ENCODE measurements at regions not wholly inside any gene's neighbourhood (a gene's known extent, or its start where the extent isn't known, plus 50 kb on each side); places are given as distances from the start of the nearest gene placed in this dataset.

- no peak overlapping the region for H3K27ac ChIP-seq
- Mint-ChIP-seq H3K27ac (no peak overlapping the region), H3K27me3 (ENCODE audit: insufficient read depth, low read depth) (no peaks in the 10 kb centered on the region), H3K9me3 (peaks cover 2% of the 10 kb centered on the region), H3K4me1 (no peaks in the 10 kb centered on the region), H3K4me3 (no peak overlapping the region), H3K36me3 (no peaks in the 10 kb centered on the region)
- H3K4me2 ChIP-seq, result no peak overlapping the region
- H2AFZ ChIP-seq (replicated peaks), result no peak overlapping the region
- H3K79me2 ChIP-seq (ENCODE audit: low read depth), result no peaks in the 10 kb centered on the region
- H3K4me1 ChIP-seq, result peaks cover 9% of the 10 kb centered on the region
- no peak overlapping the region for H3K9ac ChIP-seq
- H3K4me3 ChIP-seq, result no peak overlapping the region
- H3K36me3 ChIP-seq, result no peaks in the 10 kb centered on the region
- TF ChIP-seq CTCF (IDR thresholded peaks at IDR 0.05), result no peak
- TF ChIP-seq EZH2 (IDR thresholded peaks at IDR 0.05), result no peak
- no peak for TF ChIP-seq EZH2phosphoT487 (IDR thresholded peaks at IDR 0.05)
- H3K9me3 ChIP-seq (ENCODE audit: low read depth), result no peaks in the 10 kb centered on the region
- no peak for DNase-seq (ENCODE audit: low spot score)
- no peaks in the 10 kb centered on the region for H3F3A ChIP-seq (ENCODE audit: low read depth)
- H3K27me3 ChIP-seq, result no peaks in the 10 kb centered on the region
- H4K20me1 ChIP-seq (ENCODE audit: low read depth), result no peaks in the 10 kb centered on the region
Measured at GRCh38 chr7:115406219-115406618, 484.3 kb downstream of the MDFIC start.

GRCh38 chr7:115387137-115387536, 465.2 kb downstream of the MDFIC start:
- H3K79me2 ChIP-seq (ENCODE audit: low read depth), result no peaks in the 10 kb centered on the region
- TF ChIP-seq EZH2phosphoT487 (IDR thresholded peaks at IDR 0.05), result no peak
- TF ChIP-seq CTCF (IDR thresholded peaks at IDR 0.05), result no peak
- TF ChIP-seq EZH2 (IDR thresholded peaks at IDR 0.05), result no peak
- H3K4me3 ChIP-seq, result no peak overlapping the region
- DNase-seq (ENCODE audit: low spot score), result no peak
- H3K27me3 ChIP-seq, result no peaks in the 10 kb centered on the region
- no peaks in the 10 kb centered on the region for H3K9me3 ChIP-seq (ENCODE audit: low read depth)
- Mint-ChIP-seq H3K27ac (no peak overlapping the region), H3K4me1 (no peaks in the 10 kb centered on the region), H3K27me3 (ENCODE audit: insufficient read depth, low read depth) (no peaks in the 10 kb centered on the region), H3K9me3 (no peaks in the 10 kb centered on the region), H3K4me3 (no peak overlapping the region), H3K36me3 (no peaks in the 10 kb centered on the region)
- no peaks in the 10 kb centered on the region for H4K20me1 ChIP-seq (ENCODE audit: low read depth)
- H3K27ac ChIP-seq, result no peak overlapping the region
- no peaks in the 10 kb centered on the region for H3K4me1 ChIP-seq
- no peaks in the 10 kb centered on the region for H3K36me3 ChIP-seq
- no peak overlapping the region for H3K9ac ChIP-seq
- no peak overlapping the region for H3K4me2 ChIP-seq
- no peak overlapping the region for H2AFZ ChIP-seq (replicated peaks)
- H3F3A ChIP-seq (ENCODE audit: low read depth), result no peaks in the 10 kb centered on the region

- H3K4me3 ChIP-seq, result no peak overlapping the region
- no peaks in the 10 kb centered on the region for H3K27me3 ChIP-seq
- H3K4me2 ChIP-seq, result no peak overlapping the region
- no peaks in the 10 kb centered on the region for H3F3A ChIP-seq (ENCODE audit: low read depth)
- no peaks in the 10 kb centered on the region for H3K9me3 ChIP-seq (ENCODE audit: low read depth)
- H2AFZ ChIP-seq (replicated peaks), result no peak overlapping the region
- H3K27ac ChIP-seq, result no peak overlapping the region
- no peak overlapping the region for H3K27ac Mint-ChIP-seq
- H3K4me1 ChIP-seq, result no peaks in the 10 kb centered on the region
- H4K20me1 ChIP-seq (ENCODE audit: low read depth), result no peaks in the 10 kb centered on the region
- TF ChIP-seq CTCF (IDR thresholded peaks at IDR 0.05) (no peak), EZH2 (IDR thresholded peaks at IDR 0.05) (no peak), EZH2phosphoT487 (IDR thresholded peaks at IDR 0.05) (no peak)
- no peaks in the 10 kb centered on the region for H3K9me3 Mint-ChIP-seq
- no peaks in the 10 kb centered on the region for H3K4me1 Mint-ChIP-seq
- no peaks in the 10 kb centered on the region for H3K36me3 ChIP-seq
- H3K36me3 Mint-ChIP-seq, result no peaks in the 10 kb centered on the region
- peaks cover 2% of the 10 kb centered on the region for H3K27me3 Mint-ChIP-seq (ENCODE audit: insufficient read depth, low read depth)
- H3K4me3 Mint-ChIP-seq, result no peak overlapping the region
- no peak overlapping the region for H3K9ac ChIP-seq
- no peak for DNase-seq (ENCODE audit: low spot score)
- H3K79me2 ChIP-seq (ENCODE audit: low read depth), result no peaks in the 10 kb centered on the region
Measured at GRCh38 chr7:115379321-115379720, 457.4 kb downstream of the MDFIC start.
